ENCODE measurements at regions not wholly inside any gene's neighbourhood (a gene's known extent, or its start where the extent isn't known, plus 50 kb on each side); places are given as distances from the start of the nearest gene placed in this dataset.
A peak's percentile ranks its signal among the peaks of the same experiment; 100 is the strongest.
"Not testable (repeated sequence)": the region's sequence is repeated elsewhere in the genome, so short reads cannot be mapped to it uniquely, and the experiment has no call there.

DNA sequence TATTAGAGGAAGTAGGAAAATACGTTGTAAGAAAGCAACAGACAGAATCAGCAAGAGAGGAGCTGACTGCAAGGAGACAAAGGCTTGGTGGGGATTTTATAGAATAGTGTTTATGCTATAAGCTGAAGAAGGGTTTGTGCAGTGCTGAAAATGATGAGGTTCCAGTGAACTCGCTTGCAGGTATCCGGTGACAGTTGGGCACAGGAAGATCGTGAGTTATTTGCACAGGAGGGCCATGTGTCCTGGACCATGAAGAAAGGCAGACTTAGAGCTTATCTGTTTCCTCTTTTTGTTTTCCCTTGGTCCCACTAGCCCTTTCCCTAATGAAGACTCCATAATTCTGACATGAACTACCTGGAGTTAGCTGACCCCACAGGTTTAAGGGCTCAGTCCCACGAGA, 61.4 kb downstream of the NXNL2 start:
- DNase-seq = no peak

DNA sequence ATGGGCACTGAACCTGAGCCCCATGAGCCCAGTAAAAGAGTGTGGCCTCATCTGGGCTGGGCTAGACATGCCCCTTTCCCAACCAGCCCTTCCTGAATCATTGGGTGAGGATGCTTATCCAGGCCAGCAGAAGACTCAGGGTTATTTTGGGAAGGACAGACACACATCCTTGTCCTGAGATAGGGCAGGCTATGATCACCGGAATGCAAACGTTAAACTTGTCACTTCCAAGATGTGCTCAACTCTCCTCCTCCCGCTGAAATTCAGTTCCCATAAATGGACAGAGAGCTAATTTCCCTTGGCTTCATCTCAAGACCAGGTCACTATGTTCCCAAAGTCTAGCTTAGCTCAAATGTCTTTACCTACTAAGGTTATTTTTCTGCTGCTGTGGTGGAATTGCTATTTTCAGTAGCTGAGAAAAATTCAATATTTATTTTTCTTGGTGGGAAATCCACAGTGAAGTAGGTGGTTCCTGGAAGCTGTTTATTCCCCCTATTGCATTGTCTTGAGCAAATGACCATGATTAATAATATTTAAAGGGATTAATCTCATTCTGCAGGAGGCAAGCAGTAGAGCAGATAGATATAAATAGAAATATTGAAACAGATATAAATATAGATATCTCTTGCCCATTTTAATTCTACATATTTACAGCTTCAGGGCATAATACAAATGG, 70.0 kb downstream of the NXNL2 start:
- DNase-seq = no peak

DNA sequence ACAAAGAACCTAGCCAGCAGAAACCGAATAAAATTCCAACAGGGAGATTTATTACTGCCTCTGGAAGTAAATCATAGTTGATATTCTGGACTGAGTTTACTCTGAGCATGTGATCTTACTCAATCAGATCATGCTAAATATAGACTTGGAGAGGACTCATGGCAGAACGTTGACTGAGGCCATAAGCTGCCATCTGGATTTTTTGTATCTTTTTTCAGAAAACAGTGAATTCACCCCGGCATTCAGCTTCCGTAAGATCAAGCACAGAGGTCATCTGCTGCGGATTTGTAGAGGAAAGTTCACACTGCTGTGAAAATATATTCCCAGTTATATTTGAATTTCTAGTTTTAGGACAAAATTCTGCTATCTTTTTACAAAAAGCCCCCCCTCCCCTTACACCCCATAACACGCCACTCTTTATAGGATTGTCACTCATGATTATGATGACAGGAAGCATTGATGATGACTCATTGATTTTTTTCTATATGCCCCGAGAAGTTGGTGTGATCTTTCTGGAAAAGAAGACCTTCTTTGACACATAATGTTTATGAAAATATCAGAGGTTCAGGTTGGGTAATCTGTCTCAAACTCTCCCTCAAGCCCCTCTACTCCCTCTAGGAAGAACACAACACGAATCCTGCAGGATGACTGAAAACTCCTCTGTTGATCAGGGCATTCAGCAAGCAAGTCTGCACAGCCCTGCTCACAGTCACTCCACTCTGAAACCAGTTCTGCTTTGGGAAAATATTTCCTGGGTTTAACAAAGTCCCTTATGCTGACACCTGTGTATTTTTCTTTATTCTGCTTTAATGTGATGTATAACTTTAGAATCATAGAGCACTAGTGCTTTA, 70.8 kb downstream of the NXNL2 start:
- no peak for DNase-seq

DNA sequence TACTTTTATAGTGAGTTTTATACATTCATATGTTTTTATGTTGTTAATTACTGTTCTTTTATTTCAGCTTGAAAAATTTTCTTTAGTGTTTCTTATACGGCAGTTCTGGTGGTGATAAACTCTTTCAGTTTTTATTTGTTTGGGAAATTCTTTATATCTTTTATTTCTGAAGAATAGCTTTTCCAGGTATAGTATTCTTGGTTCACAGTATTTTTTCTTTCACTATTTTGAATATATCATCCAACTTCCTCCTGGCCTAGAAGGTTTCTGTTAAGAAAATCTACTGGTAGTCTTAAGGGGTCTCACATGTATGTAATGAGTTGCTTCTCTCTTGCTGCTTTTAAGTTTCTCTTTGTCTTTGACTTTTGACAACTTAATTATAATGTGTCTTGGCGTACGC, 79.4 kb downstream of the NXNL2 start:
- DNase-seq = no peak

DNA sequence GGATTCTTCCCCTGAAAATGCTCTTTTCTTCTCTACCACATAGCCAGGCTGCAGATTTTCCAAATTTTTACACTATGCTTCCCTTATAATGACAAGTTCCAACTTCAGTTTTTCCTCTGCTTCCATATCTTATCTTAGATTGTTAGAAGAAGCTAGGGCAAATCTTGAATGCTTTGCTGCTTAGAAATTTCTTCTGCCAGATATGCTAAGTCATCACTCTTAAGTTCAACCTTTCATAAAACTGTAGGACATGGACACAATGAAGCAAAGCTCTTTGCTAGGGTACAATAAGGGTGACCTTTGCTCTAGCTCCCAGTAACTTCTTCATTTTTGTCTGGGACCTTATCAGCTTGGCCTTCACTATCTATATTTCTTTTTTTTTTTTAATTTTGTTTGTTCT, 88.7 kb downstream of the NXNL2 start:
- no peak for DNase-seq

DNA sequence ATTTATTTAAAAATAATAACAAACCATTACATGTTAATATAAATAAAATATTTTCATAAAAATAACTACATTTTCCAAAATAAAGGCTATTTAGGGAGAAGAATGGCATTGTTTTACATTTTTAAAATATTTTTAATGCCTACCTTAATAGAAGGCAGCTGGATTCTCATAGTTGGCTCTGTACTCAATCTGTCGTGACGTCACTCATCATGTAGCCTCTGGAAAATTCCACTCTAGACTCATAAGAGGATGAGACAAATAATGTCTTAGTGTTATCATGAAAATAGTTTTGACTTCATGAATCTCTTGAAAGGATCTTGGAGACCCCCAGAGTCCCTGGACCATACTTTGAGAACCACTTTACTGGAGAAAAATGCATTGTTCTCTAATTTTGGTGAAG, 93.1 kb downstream of the NXNL2 start:
- no peak for DNase-seq

DNA sequence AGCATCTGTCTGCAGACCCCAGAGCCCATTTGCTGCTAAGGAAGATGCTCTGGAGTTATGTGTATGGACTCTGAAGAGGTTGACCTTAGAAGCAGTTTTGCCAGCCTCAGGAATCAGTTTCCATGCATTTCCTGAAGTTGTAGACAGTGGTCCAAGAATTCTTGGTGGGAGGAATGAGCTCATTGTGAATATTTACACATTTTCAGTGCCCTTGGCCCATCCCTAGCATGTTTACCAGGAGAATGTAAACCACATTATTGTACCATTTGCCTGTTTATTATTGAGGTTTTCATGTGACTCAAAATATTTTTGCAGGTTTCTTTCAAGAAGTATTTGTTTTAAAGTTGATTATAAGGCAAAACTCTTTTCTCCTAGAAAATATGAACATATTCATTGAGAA, 93.8 kb downstream of the NXNL2 start:
- no peak for DNase-seq

DNA sequence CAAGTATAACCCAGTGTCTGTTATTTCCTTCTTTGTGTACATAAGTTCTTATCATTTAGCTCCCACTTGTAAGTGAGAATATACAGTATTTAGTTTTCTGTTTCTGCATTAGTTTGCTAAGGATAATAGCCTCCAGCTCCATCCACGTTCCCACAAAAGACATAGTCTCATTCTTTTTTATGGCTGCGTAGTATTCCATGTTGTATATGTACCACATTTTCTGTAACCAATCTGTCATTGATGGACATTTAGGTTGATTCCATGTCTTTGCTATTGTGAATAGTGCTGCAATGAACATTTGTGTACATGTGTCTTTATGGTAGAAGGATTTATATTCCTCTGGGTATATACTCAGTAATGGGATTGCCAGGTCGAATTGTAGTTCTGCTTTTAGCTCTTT, 95.6 kb downstream of the NXNL2 start:
- DNase-seq = not testable (repeated sequence)

DNA sequence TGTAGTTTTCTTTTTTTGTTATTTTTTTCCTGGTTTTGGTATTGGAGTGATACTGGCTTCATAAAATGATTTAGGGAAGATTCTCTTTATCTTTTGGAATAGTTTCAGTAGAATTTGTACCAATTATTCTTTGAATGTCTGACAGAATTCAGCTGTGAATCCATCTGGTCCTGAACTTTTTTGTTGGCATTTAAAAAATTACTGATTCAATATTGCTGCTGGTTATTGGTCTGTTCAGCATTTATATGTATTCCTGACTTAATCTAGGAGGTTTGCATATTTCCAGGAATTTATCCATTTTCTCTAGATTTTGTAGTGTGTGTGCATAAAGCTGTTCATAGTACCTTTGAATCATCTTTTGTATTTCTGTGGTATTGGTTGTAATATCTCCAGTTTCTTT, 100.2 kb downstream of the NXNL2 start:
- DNase-seq = no peak

DNA sequence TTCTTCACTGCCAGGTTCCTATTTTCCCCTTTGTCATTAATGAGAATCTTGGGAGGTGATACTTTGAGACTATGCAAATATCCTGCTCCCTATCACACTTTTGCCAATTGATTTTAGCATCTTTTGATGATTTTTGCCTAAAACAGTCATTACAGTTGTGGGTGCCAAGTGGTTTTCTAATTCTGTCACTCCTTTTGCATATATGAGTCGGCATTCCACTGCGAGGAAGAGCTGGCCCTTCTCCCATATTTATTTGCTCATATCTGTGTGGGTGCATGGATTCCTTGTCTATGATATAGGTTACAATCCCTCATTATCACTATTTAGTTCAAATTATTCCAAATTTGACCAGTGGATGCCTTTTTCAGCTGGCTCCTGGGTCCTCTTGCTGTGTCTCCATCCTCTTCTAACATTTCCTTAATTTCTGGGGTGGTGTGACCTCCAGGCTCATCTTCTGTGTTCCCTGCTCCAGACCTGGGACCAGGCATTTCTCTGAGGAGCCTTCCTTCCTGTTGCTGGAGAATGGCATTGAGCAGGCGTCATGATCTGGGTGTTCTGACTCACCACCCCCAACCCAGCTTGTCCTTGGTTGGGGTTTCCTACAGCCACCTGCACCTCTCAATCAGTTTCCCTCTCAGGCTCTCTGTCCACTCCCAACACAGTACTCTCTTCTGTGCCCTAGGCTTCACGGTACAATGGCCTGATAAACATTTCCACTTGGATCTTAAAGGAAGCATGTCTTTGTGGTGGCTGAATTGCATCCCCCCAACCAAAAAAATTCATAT, 106.7 kb downstream of the NXNL2 start:
- DNase-seq = no peak

DNA sequence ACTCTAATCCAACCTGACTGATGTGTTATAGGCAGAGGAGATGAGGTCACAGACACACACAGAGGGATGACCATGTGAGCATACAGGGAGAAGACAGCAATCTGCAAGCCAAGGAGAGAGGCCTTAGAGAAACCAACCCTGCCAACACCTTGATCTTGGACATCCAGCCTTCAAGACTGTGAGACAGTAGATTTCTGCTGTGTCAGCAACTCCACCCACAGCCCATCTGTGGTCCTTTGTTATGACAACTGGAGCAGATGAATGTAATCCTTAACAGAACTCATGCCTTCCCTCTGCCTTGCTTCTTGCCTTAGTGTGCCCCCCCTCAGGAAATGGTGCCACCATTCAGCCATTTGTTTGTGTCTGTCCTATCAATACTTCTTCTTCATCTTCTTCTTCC, 107.4 kb downstream of the NXNL2 start:
- no peak for DNase-seq

DNA sequence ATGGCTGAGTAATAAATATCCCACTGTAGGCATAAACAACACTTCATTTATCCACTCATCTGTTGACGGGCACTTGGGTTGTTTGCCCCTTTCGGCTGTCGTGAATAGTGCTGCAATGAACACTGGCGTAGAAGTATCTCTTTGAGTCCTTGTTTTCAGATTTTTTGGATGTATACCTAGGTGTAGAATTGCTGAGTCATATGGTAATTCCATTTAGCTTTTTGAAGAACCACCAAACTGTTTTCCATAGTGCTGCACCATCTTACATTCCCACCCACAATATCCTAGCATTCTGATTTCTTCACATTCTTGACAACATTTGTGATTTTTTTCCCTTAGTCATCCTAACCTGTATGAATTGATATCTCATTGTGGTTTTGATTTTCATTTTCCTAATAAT, 109.0 kb downstream of the NXNL2 start:
- no peak for DNase-seq

DNA sequence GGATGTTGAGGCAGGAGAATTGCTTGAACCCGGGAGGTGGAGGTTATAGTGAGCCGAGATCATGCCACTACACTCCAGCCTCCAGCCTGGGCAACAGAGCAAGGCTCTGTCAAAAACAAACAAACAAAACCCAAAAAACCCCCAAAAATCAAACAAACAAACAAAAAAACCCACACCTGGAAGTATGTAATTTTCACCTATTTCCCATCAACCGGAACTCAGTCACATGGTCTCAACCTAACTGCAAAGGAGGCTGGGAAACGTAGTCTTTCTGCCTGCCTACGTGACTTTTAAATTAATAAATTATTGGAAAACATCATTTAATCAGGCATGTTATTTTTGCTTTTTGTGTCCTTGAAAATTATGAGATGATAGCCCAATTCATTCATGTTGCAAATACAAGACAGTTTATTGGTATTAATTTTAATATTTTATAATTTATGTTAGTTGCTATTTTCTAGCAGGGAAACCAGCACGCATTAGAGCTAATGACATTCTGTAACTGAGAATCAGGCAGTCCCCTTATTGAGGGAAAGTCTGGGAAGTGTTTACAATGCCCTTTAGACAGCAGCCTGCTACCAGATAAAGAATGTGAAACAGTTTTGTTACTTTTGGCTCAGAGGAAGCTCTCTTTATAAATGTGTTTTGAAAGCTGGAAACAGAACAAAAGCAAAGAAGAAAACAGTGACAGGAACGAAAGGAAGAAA, 110.3 kb downstream of the NXNL2 start:
- no peak for DNase-seq

DNA sequence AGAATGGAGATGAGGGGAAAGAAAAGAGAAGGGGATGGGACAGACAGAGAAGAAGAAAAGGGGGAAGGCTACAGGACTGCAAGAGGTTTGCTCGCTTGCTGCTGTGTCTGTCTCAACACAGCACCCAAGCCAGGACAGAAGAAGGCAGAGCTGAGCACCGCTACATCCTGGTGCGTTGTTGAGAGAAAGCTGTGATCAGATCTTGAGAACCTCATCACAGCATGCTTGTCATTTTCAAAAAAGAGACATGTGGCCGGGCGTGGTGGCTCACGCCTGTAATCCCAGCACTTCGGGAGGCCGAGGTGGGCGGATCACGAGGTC, 110.9 kb downstream of the NXNL2 start:
- no peak for DNase-seq

DNA sequence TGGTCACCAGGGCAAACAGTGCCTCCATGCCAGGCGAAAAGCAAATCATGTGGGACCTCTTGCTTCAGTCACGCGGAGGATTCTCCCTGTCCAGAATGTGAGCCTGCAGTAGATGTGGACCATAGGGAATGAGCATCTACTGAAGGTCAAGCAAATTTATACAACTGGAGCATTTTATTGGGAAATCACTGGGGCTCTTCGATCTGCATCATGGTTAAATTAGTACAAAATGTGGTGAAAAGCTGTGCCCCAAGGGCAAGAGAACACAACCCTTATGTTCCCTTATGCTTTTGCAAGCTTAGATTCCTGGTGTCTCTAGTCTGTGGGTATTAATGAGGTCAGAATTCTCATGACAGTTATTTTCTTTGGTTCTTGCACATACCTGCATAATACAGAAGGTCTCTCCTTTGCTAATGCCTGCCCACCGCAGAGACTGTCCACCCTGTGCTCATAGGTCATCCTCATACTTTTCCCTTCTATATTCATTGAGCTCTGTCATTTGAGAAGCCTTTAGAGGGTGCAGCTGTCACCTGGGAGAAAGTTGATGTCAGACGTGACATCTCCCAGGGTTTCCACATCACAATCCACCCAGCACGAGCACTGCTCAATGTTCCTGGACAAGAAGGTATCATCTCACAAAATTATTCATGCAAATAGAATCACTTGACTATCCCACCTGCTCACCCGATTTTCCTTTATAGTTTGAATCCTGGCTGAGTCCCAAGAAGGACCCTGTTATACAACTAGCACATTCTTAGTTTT, 111.7 kb downstream of the NXNL2 start:
- no peak for DNase-seq

DNA sequence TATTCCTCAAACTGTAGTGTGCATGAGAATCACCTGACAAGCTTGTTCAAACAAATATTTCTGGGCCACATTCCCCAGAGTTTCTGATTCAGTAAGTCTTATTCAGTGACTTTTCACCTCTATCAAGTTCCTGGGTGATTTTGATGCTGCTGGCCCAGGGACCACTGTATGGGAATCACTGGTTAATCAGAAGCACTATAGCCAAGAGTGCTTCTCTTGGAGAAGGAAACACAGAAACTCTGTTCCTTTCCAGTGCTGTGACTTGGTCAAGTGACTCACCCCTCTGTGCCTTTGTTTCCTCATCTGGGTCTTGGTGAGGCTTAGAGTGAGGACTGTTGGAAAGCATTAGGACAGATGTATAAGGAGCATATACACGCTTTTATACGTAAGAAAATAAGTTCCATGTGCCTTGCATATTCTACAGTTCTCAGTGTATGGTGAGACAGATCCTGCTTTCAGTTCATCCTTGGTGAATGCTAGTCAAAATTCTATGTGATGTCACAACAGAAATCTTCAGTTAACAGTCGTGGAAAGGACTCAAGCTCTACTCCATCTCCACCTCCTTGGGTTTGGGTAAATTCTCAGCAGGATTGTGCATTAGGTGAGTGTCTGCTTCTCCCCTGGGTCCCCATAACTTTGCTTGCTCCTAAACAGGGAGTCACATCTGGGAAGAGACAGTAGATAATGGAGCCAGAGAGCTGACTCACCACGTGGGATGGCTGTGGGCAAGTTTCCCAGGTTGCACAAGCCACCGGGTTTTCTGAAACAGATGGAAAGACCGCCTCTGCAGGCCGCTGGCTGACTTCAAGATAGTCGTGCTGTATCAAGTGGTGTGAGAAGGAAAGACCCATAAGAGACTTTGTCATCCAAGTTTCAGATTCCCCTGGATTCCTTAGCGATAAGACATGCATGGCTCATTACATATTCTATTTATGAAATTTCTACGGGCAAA, 117.0 kb downstream of the NXNL2 start:
- peak in 8 of 14 donors; percentile 2 to 69 (median 13) for DNase-seq

DNA sequence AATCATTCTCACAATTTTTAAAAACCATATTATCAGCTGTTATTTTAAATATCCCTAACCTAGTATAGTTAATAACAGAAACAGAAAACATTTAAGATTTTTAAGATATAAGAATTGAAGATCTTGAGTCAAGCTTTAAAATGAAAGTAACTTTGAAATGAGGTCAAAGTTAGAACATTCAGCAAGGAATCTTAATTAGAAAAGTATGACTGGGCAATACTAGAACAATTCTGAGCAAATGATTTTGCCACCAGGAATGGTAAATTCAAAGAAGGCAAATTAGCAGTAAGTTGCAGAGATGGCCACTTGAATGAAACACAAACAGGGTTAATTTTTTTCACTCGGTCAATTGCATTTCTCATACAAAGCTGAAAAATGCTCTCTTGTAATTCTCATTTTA, 117.9 kb downstream of the NXNL2 start:
- DNase-seq = no peak

DNA sequence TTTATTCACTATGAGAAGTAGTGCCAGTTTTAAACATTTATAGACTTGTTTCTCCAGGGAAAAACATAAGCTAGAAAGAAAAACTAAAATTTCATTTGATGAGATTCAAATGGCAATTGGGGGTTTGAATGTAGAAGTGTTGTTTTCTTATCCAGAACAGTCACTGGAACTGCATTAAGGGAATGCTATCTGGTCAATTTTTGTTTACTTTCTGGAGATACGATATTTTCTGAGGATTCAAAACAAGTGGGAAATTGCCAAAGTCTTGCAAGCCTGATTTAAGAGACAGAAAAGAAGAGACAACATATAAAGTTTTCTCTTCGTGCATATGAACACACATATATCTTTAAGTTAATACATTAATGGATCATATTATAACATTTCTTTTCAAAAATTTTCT, 118.4 kb downstream of the NXNL2 start:
- DNase-seq = no peak

DNA sequence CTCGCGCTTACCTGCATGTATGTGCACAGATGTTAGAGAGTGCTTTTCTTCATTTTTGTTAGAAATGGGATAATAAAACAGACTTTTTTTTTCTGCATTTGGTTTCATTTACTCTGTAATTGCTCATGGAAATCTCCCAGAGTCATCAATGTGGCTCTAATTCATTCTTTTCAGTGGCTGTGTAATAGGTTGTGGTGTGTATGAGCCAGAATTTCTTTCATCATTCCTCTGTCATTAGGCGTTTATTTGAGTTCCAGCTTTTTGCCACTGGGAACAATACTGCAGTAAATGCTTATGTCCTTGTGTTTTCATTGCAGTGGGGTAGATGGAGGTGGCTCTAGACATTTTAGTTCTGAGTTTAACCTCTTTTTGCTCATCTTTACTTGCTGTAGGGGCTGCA, 118.9 kb downstream of the NXNL2 start:
- no peak for DNase-seq

DNA sequence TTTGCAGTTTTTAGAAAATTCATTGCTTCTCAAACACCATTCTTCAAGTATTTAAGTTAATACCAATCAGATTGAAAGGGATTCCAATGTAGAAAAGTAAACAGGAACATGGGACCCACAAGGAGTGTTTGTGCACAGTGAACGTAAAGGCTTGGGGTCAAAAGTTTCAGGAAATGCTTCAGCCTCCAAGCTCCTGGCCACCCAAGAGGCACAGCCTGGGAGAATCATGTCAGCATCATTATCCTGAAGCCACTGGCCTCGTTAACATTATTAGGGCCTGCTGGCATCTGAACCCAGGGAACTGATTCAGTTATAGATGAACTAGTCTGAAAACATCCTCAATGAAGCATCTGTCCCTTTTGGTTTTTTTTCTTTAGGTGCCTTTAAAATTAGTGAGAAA, 122.9 kb downstream of the NXNL2 start:
- DNase-seq = no peak

DNA sequence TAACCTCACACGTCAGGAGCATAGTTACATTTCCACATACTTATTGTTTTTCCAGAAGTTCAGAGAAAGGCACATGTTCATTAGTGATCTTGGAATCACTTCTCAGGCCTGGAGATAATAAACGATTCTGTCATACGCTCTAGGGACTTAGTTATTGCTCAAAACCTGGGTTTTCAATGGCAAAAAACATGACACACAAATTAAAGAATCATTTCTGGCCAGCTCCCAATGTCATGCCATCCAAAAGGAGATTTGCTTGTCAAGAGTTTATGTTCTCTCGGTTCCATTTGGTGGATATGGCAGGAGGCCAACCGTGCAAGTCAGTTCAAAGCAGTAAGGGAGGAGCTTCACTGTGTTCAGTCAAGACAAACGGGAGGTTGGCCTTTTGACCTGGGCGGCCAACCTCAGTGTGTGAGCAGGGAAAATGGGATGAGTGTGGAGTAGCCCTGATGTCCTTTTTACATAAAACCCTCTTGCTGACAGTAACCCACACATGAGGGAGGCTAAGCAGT, 123.4 kb downstream of the NXNL2 start:
- no peak for DNase-seq

All from C1 segment of cervical spinal cord (tissue), 14 donors.